Lung microvascular endothelial cell (primary cell): ENCODE measurements at regions not wholly inside any gene's neighbourhood (a gene's known extent, or its start where the extent isn't known, plus 50 kb on each side); places are given as distances from the start of the nearest gene placed in this dataset.

ENCODE experiments used
- DNase-seq, 2 donors: peaks; one replicate each; pipeline versions ENCODE4 v3.0.0 to v3.0.0-alpha.2; 2010; ENCODE audit warnings: low read depth in 2 of 2

DNA sequence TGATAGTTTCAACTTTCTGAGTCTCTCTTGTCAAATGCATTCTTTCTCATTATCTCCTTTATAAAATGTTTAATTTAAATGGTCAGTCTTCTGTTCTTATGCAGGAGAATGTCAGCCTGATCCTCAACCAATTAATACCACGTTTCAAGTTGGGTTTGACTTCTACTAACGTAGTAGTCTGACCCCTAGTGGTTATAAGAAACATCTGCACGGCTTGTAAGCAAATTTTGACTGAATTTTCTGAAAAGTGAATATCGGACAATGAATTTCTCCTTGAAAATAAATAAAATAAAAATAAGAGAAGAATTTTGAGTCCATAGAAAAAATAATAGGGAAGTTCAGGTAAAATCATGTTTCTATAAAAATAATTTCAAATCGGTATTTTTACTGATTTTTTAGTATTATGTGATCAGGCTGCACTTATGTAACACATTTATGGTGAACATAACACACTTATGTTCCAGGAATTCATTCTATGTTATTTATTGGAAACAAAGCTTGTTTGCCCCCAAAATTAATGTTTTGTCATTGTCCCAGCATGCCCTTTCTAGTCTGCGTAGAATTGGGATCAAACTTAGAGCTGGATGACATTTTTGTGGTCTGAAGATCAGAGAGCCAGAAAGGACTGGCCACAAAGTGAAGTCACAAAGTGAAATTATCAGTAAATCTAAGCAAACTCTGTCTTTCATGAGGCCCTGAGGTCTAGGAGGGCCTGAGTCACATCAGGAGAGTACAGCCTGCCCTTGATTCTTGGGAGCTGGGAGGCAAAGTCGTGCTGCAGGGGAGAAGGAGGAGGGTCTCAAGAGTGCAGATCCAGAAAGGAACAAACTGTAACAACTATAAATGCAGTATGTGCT is 101.2 kb upstream of the STXBP6 start:
- peak; percentile 51 to 68 for DNase-seq

- no peak for DNase-seq
Measured at GRCh38 chr14:25150401-25150800, 100.5 kb upstream of the STXBP6 start.

DNA sequence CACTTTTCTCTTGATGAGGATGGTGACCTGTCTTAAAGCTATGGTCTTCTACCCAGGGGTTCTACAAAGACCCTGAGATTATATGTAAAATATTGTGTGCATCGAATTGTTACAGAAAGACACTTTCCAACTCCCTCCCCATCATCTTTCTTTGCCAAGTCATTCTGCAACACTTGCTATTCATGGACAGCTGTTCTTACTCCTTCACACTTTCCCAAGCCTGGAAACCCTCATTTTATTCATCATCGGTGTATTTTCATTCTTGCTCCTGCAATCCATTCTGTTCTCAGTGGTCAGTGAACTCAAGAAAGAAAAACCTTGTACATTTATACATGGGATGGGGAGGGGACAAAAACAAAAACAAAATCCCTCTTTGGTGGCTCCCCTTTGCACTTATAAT is 90.5 kb upstream of the STXBP6 start:
- DNase-seq = no peak

- DNase-seq = no peak
Measured at GRCh38 chr14:25136811-25137210, 86.9 kb upstream of the STXBP6 start.

DNA sequence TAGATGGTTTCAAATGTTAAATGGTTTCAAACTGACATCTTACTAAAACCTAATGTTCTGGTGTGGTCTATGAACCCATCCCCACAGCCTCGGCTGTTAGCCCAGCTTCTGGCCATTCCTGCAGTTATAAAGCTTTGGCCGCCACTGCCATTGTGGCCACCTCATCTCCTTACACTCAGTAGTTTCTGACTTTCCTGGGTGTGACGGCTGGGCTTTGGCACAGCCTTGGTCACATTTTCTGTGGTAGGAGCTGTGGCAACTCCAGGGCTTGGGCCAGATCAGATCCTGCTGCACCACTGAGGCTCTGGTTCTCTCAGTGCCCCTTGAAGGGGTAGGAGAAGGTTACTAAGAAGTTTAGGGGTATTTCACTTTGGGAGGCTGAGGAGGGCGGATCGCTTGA is 84.2 kb upstream of the STXBP6 start:
- DNase-seq = no peak

DNA sequence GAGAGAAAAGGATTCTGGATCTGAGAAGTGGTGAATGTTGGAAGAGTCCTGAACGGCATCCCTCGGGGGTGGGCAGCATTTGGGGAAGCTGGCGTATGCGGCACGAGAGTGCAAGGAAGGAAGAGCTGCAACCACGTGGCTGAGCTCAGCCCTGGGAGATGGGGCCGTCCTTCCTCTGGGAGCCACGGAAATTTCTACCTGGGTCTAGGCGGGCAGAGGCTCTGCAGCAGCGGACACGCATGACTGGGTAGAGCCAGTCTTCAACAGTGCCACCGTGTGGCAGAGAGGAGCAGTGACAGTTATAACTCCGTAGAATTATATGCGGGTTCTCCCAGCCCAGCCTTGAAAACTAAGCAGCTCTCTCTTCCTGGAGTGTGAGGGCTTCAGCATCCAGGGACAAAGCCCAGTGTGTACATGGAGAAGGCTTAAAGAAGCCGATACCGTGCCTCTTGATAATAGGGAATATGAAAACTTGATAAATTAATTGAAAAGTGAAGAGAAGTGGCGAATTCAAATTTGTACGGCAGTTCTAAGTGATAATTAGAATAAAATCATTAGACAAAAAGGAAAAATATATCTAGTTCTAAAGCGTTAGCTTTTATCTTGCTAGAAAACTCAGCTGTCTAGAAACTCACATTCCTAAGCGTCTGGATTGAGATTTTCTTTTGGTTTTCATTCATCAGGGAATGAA is 82.9 kb upstream of the STXBP6 start:
- DNase-seq = peak; percentile 57 to 73

DNA sequence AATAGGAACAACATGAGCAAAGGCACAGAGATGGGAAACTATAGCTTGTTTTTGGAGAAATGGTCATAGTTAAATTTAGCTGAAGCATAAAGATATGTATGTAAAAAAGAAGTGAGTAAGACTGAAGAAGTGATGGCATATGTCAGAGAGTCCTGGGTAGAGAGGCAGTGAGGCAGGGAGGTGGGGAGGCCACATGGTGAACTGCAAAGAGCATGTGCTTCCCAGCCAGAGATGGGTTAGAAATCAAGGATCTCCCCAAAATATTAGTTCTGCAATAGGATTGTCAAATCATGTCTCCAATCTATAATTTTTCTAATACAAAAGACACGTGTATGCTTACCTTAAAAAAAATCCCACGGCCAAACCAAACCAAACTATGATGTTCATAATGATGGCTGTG is 82.1 kb upstream of the STXBP6 start:
- no peak for DNase-seq

DNA sequence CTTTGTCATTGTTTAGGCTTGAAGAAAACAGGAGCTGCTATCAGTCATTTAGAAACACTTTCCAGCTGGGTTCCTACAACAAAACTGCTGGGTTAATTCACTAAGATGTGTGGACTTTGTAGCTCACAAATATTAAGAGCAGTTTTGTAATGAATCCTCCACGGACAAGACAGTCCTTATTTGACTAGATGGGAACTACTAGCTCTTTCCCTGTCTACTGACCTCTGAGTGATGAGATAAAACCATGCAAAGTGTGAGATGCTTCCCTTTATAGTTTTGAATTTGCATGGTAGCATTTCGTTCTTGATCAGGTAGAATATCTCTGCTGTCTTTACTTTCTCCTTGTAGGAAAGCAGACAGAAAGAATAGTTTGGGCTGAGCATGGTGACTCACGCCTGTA is 72.9 kb upstream of the STXBP6 start:
- DNase-seq = no peak

DNA sequence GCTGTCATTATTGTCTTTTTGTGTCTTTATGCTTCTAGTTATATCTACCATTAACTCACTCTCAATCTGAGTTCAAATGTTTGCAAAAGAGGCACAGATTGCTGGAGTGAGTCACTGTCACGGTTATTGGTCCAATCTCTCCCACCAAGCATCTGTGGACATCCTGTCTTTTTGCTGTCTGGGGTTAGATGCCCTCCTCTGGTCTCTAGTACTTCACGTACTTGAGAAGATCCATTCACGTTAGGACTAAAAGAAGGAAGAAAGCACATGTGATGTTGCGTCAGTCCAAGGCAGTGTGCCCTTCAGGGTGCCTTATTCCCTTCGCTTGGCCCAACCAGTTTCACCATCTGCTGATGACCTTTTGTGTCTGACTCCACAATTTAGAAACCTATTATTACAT is 72.3 kb upstream of the STXBP6 start:
- no peak for DNase-seq

DNA sequence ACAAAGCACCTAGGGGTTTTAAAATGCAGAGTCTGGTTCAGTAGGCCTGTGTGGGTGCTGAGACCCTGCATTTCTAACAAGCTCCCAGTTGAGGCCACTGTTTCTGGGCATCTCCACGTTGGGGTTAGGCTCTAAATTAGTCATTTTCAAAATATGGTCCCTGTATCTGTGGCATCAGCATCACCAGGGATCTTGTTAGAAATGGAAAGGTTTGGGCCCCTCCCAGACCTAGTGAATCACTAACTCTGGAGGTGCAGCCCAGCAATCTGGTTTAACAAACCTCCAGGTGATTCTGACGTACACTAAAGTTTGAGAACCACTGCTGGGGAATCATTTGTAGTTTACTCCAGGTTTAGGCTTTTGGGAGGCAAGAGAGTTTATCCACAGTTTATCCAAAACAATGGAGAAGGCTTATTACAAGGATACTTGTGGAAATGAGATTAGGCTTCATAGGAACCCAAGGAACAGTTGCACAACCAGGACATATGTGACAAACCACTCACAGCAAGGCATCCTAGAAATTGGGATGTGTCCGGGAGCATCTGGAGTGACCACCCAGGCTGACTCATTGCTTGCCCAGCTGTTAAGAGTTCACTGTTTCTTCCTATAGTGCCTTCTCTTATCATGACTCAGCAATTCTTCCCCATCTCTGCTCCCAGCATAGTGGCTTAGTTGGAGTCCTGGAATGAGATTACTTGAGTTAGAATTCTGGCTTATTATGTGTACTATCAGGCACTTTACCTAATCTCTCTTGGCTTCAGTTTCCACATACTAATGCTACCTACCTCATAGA is 71.6 kb upstream of the STXBP6 start:
- no peak for DNase-seq

DNA sequence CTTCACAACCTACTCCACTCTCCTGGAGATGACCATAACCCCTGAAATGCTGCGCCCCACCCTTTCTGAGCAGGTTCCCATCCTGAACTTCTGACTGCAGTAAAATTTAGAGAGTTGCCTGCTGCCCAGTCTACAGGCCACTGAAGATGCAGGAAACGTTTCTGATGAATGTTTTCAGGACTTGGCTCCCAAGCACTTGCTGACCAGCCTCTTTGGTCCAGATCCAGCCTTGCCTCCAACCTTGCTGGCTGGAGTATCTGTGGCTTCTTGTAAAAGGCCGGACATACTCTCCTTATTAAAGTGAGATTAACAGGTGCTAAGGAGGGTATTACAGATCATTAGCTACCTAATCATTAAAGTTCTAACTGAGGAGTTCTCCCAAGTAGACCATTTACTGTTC is 70.3 kb upstream of the STXBP6 start:
- DNase-seq = no peak

DNA sequence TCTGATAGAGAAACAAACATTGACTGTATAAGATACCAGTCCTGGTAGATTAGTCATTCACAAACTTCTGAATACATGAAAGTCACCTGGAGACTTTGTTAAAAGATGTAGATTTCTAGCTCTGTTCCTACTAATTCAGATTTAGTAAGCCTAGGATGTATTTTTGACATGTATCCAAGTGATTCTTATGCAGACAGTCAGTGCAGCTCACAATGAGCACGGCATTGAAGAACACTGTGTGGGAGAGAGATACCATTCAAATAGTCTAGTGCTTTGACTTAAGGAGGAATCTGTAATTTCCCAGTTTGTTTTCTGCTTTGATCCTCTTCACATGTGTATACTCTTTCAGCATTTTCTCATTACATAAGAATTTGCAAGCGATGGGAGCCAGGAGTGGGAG is 68.7 kb upstream of the STXBP6 start:
- DNase-seq = no peak

DNA sequence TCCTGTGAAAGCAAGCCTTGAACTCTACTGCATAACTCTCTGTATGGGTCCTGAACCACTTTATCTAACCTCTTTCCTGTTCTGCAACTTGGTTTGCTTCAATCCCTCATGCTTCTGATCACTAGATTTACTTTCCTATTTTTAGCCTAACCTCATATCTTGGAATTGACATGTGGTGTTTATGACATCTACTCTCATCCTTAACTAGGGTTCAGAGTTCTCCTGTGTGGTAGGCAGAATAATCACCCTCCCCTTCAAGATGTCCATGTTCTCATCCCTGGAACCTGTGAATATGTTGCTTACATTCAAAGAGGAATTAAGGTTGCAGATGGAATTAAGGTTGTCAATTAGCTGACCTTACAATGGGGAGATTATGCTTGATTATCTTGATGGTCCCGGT is 67.4 kb upstream of the STXBP6 start:
- no peak for DNase-seq

- DNase-seq = no peak
Measured at GRCh38 chr14:25116607-25117006, 66.7 kb upstream of the STXBP6 start.

- DNase-seq = no peak
Measured at GRCh38 chr14:25113394-25113793, 63.4 kb upstream of the STXBP6 start.

GRCh38 chr14:25111061-25111601 is 61.2 kb upstream of the STXBP6 start:
- peak; percentile 2 to 43 for DNase-seq

DNA sequence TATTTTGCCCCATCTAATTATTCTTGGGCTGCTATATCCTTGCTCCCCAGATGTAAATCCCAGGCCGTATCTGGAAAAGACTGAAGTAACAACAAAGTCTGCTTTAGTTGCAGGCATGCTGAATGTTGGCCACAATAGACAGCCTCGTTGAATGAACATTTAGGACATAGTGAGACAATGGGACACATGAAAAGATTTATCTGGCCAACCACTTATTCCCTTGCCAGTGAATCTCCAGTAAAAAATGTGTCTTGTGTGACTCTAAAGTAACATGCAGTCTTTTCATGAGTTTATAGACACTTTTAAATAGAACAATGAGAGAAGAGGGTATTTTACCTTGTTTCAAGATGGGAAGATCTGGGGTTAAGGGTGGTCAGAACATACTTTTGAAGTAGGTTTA is 60.2 kb upstream of the STXBP6 start:
- DNase-seq = no peak

- peak in 1 of 2 donors; percentile 24 for DNase-seq
Measured at GRCh38 chr14:25108959-25109358, 59.0 kb upstream of the STXBP6 start.

DNA sequence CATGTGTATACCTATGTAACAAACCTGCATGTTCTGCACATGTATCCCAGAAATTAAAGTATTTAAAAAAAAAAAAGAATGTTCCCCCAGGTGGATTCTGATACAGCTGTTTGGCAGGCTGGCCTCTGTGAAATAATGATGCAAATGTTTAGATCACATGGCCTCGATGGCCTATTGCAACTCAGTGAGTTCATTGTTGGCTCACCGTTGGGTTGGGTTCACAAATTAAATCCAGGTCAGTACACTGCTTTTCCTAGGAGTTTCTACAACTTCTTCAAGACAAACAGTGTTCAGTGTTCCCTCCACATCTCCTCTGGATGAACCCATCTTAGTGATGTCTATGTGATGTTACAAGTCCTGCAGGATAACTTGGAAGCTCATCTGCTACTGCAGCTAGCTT is 58.3 kb upstream of the STXBP6 start:
- no peak for DNase-seq

DNA sequence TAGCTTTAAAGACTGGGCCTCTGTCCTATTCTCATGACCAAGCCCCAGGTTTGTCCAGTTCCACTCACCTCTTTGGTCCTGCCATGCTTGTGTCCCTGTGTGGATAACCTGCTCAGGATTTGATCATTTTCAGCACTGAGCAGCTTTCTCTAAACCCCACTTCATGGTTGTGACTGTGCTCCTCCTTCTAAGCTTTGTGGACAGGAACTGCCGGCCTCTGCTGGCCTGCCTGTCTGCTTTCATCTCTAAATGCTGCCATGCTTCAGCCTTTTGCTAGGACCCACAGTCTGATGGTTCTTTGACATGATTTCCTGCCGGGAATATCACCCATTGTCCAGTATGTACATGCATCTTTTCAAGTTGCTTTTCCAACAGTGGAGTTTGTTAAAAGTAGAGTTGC is 53.9 kb upstream of the STXBP6 start:
- no peak for DNase-seq

DNA sequence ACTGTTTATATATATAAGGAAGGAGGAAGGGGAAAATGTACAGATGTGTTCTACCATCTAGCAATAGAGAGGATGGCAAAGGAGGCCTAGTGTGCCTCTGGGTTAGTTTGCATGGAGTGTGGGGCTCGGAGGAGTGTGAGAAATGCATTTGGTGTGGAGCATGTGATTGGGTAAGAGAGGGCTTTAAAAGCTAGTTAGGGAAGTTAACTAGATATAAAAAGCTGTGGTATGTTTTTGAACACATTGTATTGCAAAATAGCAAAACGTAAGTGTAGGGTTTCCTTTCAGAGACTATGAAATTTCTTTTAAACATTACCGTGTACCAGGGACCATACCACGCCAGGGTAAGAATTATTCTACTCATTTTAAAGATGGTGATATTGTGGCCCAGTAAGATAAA is 53.3 kb upstream of the STXBP6 start:
- no peak for DNase-seq

DNA sequence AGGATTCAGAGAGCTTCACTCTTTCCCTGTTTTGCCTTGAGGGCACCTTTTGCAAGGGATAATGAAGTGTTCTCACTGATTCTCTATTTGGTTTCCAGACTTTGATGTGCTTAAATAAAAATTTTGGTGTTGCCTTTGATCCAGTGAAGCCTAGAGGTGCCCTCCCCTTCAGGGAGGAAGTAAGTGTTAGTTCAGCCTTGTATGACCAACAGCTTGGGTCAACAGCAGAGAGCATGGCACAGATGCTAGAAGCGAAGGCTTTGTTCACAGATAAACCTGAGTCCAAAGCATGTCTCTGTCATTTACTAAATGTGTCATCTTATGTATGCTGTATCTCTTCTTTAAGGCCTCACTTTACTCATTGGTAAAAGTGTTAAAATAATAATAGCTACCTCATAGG is 52.8 kb upstream of the STXBP6 start:
- no peak for DNase-seq
